ENCODE measurements at regions not wholly inside any gene's neighbourhood (a gene's known extent, or its start where the extent isn't known, plus 50 kb on each side); places are given as distances from the start of the nearest gene placed in this dataset.
"Not testable (repeated sequence)": the region's sequence is repeated elsewhere in the genome, so short reads cannot be mapped to it uniquely, and the experiment has no call there.

GRCh38 chr13:65461590-65461989, 1768.5 kb downstream of the PCDH9 start:
- DNase-seq (ENCODE audit: low spot score in 2 of 2) (no peak), FAIRE-seq (no peak)

DNA sequence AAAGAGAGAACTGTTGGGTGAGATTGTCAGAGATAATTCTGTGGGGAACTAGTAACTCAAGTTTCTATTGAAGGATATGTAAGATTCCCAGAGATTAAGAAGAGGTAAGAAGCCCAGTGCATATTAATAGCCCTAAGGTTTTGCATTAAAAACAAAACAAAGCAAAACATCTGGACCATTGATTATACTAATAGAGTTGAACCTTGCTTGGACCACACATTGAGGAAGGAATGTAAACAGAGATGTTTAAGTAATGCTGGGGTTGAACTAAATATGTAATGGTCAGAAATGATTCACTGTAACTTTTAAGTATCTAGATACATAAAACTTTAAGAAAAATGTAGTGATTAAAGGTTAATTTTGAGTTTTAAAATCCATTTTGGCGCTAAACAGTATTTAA, 1770.0 kb downstream of the PCDH9 start:
- DNase-seq (ENCODE audit: low spot score in 2 of 2) (no peak), FAIRE-seq (no peak)

GRCh38 chr13:65456150-65456912, 1773.8 kb downstream of the PCDH9 start:
- FAIRE-seq: no peak
- DNase-seq (ENCODE audit: low spot score in 2 of 2): no peak

GRCh38 chr13:65454403-65454802, 1775.7 kb downstream of the PCDH9 start:
- DNase-seq (ENCODE audit: low spot score in 2 of 2) (no peak), FAIRE-seq (peak; percentile 33)

DNA sequence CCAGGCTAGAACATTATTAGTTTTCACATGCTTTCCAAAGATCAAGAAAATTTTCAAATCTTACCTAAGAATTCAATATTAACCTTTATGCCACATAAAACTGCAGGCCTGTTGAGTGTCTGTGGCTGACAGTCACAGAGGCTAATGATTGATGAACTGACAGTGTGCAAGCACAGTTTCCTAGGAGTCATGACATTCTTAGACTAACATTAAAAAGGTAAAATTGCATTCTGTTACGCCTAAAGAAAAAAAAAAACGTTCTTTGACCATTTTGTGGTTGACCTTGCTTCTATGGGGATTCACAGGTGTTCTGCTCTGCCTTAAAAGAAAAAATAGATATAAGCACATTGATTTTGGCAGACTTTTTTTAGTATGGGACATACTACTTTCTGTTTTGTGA, 1776.2 kb downstream of the PCDH9 start:
- DNase-seq (ENCODE audit: low spot score in 2 of 2): no peak
- no peak for FAIRE-seq

GRCh38 chr13:65445340-65445739, 1784.8 kb downstream of the PCDH9 start:
- FAIRE-seq (no peak), DNase-seq (ENCODE audit: low spot score in 2 of 2) (no peak)

DNA sequence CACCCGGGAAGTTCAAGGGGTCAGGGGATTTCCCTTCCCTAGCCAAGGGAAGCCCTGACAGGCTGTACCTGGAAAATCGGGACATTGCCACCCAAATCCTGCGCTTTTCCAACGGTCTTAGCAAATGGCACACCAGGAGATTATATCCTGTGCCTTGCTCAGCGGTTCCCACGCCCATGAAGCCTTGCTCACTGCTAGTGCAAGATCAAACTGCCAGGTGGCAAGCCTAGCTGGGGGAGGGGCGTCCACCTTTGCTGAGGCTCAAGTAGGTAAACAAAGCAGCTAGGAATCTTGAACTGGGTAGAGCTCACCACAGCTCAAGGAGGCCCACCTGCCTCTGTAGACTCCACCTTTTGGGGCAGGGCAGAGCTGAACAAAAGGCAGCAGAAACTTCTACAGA, 1794.5 kb downstream of the PCDH9 start:
- no peak for FAIRE-seq
- DNase-seq (ENCODE audit: low spot score in 2 of 2): no peak

DNA sequence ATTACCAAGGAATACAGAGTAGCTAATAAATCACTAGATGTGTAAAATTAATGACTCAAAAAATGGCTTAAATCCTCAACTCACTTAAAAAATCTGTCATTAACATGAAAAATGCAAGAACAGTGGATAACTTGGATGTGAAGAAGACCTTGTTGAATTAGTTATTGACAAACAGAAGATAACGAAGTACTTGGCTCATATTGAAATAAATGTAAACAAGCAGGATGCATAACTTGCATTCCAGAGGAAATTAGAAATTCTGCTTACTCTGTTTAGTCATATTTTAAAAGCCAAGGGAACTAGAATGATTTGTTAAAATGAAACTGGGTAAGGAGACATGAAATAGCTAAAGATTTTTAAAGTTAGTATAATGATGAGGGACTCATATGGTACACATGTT, 1812.2 kb downstream of the PCDH9 start:
- FAIRE-seq (no peak), DNase-seq (ENCODE audit: low spot score in 2 of 2) (no peak)

GRCh38 chr13:65416784-65417183, 1813.4 kb downstream of the PCDH9 start:
- DNase-seq (ENCODE audit: low spot score in 2 of 2) (no peak), FAIRE-seq (no peak)

DNA sequence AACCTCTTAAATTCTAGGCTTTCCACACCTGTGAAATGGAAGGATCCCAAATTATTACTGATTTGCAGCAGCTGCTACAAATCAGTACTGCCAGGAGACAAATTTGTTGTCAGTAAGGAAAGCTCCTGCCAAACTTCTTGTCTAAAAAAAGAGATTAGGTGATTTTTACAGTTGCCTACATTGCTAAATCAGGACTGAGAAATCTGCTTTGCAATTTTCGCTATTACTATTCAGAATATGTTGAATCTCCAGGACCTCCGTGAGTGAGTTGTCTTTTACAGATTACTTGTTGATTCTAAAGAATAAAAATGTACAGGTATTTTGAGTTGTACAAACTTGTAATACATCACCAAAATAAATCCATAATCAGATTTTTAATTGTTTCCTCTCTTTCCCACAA, 1815.9 kb downstream of the PCDH9 start:
- no peak for FAIRE-seq
- no peak for DNase-seq (ENCODE audit: low spot score in 2 of 2)

- no peak for FAIRE-seq
- DNase-seq (ENCODE audit: low spot score in 2 of 2): no peak
Observed at GRCh38 chr13:65411521-65411920, 1818.6 kb downstream of the PCDH9 start.

- DNase-seq (ENCODE audit: low spot score in 2 of 2): no peak
- no peak for FAIRE-seq
Observed at GRCh38 chr13:65410791-65411190, 1819.3 kb downstream of the PCDH9 start.

DNA sequence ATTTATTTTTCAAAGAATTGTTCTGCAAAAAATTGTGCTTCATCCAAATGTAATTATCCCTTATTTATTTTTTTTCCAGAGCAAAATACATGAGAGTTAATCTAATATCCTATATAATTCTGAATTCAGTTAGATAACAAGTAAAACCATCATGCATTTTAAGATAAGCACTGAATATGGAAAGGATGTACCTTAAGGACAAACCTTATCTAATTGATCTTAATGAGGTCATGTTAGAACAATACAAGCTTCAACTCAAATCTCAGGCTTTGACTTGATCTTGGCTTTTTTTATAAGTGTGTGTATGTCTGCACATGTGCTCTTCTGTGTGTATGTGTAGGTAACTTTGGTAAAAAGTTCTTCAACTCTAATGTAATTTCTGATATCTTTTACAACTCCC, 1828.8 kb downstream of the PCDH9 start:
- FAIRE-seq: no peak
- no peak for DNase-seq (ENCODE audit: low spot score in 2 of 2)

DNA sequence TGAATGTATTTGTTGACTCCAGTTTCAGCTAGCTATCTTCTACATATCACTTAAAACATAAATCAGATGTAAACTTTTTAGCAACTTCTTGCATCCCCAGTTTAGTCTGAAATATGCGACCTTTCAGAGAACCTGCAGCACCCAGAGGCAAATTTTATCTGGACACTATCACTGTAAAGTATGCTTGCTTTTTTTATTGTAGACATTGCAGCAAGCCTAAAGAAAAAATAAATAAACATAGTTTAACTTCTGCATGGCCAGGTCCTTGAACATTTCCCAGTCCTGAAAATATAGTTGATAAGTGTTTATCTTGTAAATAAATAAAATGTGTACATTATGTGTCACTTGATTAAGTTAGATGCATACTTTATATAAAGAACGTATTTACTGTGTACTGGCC, 1829.4 kb downstream of the PCDH9 start:
- FAIRE-seq: no peak

GRCh38 chr13:65387743-65388347, 1842.3 kb downstream of the PCDH9 start:
- DNase-seq (ENCODE audit: low spot score in 2 of 2): no peak
- no peak for FAIRE-seq

More for the DNA sequence above, 1829.4 kb downstream of the PCDH9 start:
- no peak for DNase-seq (ENCODE audit: low spot score in 2 of 2)

DNA sequence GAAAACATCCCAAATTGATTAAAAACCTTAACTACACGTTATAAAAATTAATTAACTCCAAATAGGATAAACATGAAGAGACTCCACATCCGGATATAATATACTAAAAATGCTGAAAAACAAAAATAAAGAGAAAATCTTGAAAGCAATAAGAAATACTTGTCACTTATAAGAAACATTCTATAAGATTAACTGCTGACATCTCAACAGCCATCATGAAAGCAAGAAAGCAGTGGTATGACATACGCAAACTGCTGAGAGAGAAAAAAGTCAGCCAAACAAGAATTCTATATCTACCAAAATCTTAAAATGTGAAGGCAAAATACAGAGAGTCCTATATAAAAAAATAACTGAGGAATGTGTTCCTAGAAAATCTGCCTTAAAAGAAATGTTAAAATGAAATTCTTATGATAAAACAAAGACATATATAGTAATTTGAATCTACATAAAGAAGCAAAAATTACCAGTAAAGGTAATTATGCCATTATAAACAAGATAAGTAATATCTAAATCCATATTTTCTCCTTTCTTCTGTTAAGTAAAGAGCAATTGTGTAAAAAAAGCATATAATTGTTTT, 1851.1 kb downstream of the PCDH9 start:
- FAIRE-seq: no peak

GRCh38 chr13:65378484-65378883, 1851.7 kb downstream of the PCDH9 start:
- no peak for DNase-seq (ENCODE audit: low spot score in 2 of 2)
- no peak for FAIRE-seq

More for the DNA sequence above, 1851.1 kb downstream of the PCDH9 start:
- DNase-seq (ENCODE audit: low spot score in 2 of 2): no peak

DNA sequence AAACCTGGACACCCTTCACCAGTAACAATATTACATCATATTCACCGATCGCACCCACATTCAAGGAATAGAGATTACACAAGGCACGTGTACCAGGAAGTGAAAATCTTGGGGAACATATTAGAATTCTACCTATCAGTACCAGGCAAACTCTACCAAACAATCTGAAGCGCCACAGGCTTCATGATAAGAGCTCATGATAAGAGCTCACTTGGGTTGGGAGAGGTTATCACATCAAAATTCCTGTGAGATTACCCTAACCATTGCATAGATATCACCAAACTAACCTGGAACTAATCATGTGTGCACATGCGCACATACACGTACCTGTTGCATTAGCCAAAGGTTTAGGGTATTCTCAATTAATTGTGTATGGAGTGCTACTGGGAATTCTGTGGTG, 1861.3 kb downstream of the PCDH9 start:
- FAIRE-seq (no peak), DNase-seq (ENCODE audit: low spot score in 2 of 2) (no peak)

GRCh38 chr13:65353951-65354350, 1876.2 kb downstream of the PCDH9 start:
- DNase-seq (ENCODE audit: low spot score in 2 of 2): no peak
- no peak for FAIRE-seq

DNA sequence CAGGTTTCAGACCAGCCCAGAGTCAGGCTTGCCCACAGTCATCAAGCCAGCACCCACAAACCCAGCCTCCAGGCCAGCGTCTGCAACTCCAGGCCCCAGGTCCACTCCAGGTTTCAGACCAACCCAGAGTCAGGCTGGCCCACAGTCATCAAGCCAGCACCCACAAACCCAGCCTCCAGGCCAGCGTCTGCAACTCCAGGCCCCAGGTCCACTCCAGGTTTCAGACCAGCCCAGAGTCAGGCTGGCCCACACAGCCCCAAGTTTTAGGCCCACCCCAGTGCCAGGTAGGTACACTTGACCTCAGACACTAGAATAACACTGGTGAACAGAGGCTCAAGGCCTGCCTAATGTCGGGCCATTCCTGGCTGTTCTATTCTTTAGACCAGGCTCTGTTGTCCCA, 1877.0 kb downstream of the PCDH9 start:
- DNase-seq (ENCODE audit: low spot score in 2 of 2): not testable (repeated sequence)

GRCh38 chr13:65347420-65348030, 1882.6 kb downstream of the PCDH9 start:
- DNase-seq (ENCODE audit: low spot score in 2 of 2) (no peak), FAIRE-seq (no peak)

More for the DNA sequence above, 1877.0 kb downstream of the PCDH9 start:
- FAIRE-seq: not testable (repeated sequence)

Measured in frontal cortex (tissue), 3 donors.